Progenitor cell of endocrine pancreas (in vitro differentiated cells): ENCODE measurements at regions not wholly inside any gene's neighbourhood (a gene's known extent, or its start where the extent isn't known, plus 50 kb on each side); places are given as distances from the start of the nearest gene placed in this dataset.

ENCODE experiments used
- DNase-seq: peaks from one replicate; pipeline ENCODE4 v3.0.0; 2021; ENCODE audit warnings: low spot score; ENCODE audit not compliant: unreplicated experiment
- H3K27ac Mint-ChIP-seq: 2 replicates; pipeline ENCODE4 v1.8.0; 2021; ENCODE audit warnings: mild to moderate bottlenecking, moderate library complexity, mixed read lengths
- H3K27me3 Mint-ChIP-seq: 2 replicates; pipeline ENCODE4 v1.8.0; 2021; ENCODE audit warnings: mixed read lengths
- H3K36me3 Mint-ChIP-seq: 2 replicates; pipeline ENCODE4 v1.8.0; 2022; ENCODE audit warnings: mixed read lengths; ENCODE audit not compliant: insufficient read depth
- H3K4me1 Mint-ChIP-seq: 2 replicates; pipeline ENCODE4 v1.8.0; 2021; ENCODE audit warnings: low read depth, mixed read lengths
- H3K4me3 Mint-ChIP-seq: 2 replicates; pipeline ENCODE4 v1.8.0; 2021; ENCODE audit warnings: low read depth, mild to moderate bottlenecking, moderate library complexity, mixed read lengths
- H3K9me3 Mint-ChIP-seq: 2 replicates; pipeline ENCODE4 v1.8.0; 2021; ENCODE audit warnings: low read depth, mixed read lengths
- TF ChIP-seq, protein P1 (sequence below): fragments of 200-600 bp; sonication (generic); IDR thresholded peaks from one replicate; pipeline ENCODE4 v1.5.0; 2021; ENCODE audit warnings: antibody characterized with exemption, mild to moderate bottlenecking; ENCODE audit not compliant: unreplicated experiment

DNA sequence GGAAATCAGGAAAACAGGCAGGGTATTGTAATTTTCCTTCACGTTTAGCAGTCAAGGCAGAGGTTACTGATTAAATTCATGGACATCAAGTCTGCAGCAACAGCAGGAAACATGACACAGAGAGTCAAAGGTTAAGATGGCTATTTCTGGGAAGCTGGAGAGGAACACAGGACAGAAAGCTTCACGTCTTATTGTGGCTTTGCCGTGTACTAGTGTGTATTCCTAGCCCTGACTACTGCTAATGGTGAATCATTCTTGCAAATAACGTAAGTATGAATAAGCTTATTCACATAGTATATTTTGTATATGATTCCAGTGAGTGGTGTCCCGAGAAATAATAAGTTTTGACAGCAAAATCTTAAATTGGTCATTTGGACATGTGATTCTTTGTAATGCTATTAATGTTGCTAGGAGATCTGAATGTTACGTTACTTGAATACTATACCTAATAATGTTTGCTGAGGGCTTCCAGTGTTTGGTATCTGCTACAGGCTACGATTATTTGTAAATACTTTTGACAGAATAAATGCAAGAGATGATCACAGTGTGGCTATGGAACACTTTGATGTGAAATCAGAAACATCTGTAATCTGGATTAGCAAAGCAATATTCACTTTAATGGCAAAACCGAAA, 77.4 kb downstream of the DISP1 start:
- peaks cover 8% of the 10 kb centered on the region for H3K4me1 Mint-ChIP-seq
- H3K27me3 Mint-ChIP-seq: no peaks in the 10 kb centered on the region
- H3K4me3 Mint-ChIP-seq: no peak overlapping the region
- no peak for DNase-seq
- H3K27ac Mint-ChIP-seq: no peak overlapping the region
- TF ChIP-seq, protein P1, sequence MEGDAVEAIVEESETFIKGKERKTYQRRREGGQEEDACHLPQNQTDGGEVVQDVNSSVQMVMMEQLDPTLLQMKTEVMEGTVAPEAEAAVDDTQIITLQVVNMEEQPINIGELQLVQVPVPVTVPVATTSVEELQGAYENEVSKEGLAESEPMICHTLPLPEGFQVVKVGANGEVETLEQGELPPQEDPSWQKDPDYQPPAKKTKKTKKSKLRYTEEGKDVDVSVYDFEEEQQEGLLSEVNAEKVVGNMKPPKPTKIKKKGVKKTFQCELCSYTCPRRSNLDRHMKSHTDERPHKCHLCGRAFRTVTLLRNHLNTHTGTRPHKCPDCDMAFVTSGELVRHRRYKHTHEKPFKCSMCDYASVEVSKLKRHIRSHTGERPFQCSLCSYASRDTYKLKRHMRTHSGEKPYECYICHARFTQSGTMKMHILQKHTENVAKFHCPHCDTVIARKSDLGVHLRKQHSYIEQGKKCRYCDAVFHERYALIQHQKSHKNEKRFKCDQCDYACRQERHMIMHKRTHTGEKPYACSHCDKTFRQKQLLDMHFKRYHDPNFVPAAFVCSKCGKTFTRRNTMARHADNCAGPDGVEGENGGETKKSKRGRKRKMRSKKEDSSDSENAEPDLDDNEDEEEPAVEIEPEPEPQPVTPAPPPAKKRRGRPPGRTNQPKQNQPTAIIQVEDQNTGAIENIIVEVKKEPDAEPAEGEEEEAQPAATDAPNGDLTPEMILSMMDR: no peak
- H3K9me3 Mint-ChIP-seq: no peaks in the 10 kb centered on the region
- peaks cover 3% of the 10 kb centered on the region for H3K36me3 Mint-ChIP-seq

DNA sequence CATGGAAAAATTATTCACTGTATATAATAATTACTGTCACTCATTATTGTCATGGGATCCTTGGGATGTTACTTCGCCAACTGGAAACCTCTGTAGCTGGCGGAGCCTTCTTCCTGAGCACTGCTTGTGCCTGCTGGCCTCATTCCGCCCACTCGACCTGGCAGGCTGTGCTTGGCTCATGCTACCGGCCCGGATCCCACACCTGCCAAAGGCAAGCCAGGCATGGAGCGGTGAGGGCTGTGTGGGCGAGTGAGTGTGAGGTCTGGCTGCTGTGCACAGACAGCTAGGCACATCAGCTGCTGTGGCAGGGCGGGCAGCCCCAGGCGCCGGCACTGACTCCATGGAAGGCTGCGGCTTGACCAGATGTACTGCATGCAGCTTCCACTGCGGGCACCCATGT, 78.4 kb downstream of the DISP1 start:
- Mint-ChIP-seq H3K4me1 (peaks cover 8% of the 10 kb centered on the region), H3K9me3 (no peaks in the 10 kb centered on the region), H3K4me3 (no peak overlapping the region), H3K27me3 (no peaks in the 10 kb centered on the region), H3K36me3 (peaks cover 3% of the 10 kb centered on the region), H3K27ac (no peak overlapping the region)
- DNase-seq: no peak
- TF ChIP-seq, protein P1: no peak

DNA sequence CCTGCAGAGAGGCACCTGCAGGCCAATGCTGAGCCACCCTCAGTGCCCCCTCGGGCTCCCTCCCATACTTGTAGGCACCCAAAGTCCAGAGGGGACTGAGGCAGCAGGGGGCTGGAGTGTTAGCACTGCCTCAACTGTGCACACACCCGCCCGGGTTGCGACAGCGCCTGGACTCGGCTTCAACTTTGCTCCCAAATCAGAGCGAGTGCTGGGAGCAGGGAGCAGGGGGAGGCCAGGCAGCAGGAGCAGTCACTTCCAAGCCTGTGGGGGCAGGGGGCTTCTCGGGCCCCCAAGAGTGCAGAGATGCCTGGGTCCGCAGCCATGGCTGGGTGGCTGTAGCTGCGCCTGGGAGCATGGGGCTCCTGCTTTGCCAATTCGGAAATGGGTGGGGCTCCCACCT, 79.5 kb downstream of the DISP1 start:
- H3K4me1 Mint-ChIP-seq: peaks cover 9% of the 10 kb centered on the region
- no peak for DNase-seq
- no peaks in the 10 kb centered on the region for H3K27me3 Mint-ChIP-seq
- no peak overlapping the region for H3K4me3 Mint-ChIP-seq
- TF ChIP-seq, protein P1: no peak
- H3K27ac Mint-ChIP-seq: no peak overlapping the region
- peaks cover 3% of the 10 kb centered on the region for H3K36me3 Mint-ChIP-seq
- no peaks in the 10 kb centered on the region for H3K9me3 Mint-ChIP-seq

DNA sequence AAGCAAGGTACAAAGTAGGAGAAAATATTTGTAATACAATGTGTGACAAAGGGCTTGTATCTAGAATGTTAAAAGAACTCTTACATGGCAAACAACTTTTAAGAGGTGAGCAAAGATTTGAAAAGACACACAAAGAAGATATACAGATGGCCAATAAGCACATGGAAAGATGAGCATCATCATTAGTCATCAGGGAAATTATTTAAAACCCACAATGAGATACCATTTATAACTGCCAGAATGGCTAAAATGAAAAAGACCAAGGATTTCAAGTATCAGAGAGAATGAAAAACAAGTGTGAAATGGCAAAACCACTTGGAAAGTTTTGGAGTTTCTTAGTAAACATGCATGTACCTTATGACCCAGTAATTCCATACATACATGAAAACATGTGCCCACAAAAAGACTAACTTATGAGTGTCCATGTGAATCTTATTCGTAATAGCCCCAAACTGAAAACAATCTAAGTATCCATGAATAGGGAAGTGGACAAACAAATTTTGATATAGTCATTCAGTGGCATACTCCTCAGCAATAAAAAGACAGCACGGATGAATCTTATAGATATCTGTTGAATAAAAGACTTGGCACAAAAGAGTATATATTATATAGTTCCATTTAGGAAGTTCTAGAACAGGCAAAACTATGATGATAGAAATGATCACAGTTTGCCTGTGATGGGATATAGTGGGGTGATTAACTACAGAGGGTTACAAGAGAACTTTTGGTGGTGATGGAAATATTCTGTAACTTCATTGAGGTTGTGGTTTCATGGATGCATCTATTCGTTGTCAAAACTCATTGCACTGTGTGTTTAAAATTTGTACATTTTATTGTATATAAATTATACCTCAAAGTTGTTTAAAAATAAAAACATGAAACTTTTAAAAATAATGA, 82.0 kb downstream of the DISP1 start:
- peaks cover 9% of the 10 kb centered on the region for H3K36me3 Mint-ChIP-seq
- peaks cover 10% of the 10 kb centered on the region for H3K4me1 Mint-ChIP-seq
- H3K9me3 Mint-ChIP-seq: no peaks in the 10 kb centered on the region
- no peak overlapping the region for H3K4me3 Mint-ChIP-seq
- no peaks in the 10 kb centered on the region for H3K27me3 Mint-ChIP-seq
- no peak for DNase-seq
- H3K27ac Mint-ChIP-seq: no peak overlapping the region
- TF ChIP-seq, protein P1: no peak

DNA sequence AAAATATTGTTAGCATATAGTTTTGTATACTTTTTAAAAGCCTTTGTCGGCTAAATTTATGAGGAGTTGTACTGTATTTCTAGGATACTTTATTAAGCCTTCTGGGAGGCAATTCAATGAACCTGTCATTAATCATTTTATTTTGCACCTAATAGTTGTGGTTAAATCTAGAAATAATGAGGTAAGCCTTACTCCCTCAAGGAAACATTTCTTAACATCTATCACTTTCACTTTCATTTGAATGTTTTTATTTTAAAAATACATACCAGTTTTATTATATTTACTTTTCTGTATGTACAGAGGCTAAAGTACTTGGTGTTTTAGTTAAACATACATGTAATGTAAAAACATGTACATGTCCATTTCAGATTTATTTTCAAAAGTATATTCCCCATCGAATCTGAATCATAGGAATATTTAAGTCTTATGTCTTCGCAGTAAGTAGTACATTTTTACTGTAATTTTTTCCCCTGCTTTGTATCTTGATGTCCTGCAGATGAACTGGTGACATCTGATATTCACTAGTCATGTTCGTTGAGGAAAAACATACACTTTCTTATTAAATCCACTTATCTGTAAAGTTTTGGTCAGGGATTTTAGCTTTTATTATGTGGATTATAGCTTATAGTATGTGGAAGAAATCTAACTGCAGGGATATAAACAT, 82.8 kb downstream of the DISP1 start:
- H3K27me3 Mint-ChIP-seq: no peaks in the 10 kb centered on the region
- H3K4me3 Mint-ChIP-seq: no peak overlapping the region
- DNase-seq: no peak
- H3K4me1 Mint-ChIP-seq: peaks cover 5% of the 10 kb centered on the region
- peaks cover 8% of the 10 kb centered on the region for H3K36me3 Mint-ChIP-seq
- H3K27ac Mint-ChIP-seq: no peak overlapping the region
- TF ChIP-seq, protein P1: no peak
- H3K9me3 Mint-ChIP-seq: no peaks in the 10 kb centered on the region
